22Rv1 (cell line): ENCODE measurements at regions not wholly inside any gene's neighbourhood (a gene's known extent, or its start where the extent isn't known, plus 50 kb on each side); places are given as distances from the start of the nearest gene placed in this dataset.

ENCODE experiments used
- CTCF ChIP-seq: fragments of 450-650 bp; IDR thresholded peaks from 2 replicates; pipeline ENCODE4 v1.5.1; 2017; ENCODE audit warnings: mild to moderate bottlenecking
- ZFX ChIP-seq: fragments of 450-650 bp; IDR thresholded peaks from 2 replicates; pipeline ENCODE4 v1.6.1; 2017; ENCODE audit warnings: antibody characterized with exemption, borderline replicate concordance

DNA sequence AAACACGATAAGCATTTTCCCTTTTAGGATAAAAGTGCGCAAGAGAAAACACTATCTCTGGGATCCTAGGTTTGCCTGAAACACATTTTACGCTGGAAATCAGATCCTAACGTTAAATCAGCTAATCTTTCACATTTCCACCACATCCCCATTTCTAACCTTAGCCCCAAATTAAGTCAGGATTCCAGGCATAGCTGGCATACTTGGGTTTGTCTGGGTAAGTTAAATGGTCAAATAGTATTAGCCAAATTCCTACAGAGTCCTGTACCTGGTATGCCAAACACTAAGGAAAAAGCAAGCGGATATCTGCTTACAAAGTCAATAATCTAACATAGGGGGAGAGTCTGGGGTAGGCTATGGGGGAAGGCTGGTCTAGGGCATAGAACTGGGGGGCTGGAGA lies 557.4 kb upstream of the ZFHX3 start:
- TF ChIP-seq CTCF: no peak
- TF ChIP-seq ZFX: no peak
